KMS-11 (cell line): ENCODE measurements at regions not wholly inside any gene's neighbourhood (a gene's known extent, or its start where the extent isn't known, plus 50 kb on each side); places are given as distances from the start of the nearest gene placed in this dataset.

Experiments
- H2AFZ ChIP-seq: fragments of 200-600 bp; sonication (generic); 2 replicates; pipeline ENCODE4 v1.6.1; 2016; ENCODE audit warnings: antibody characterized with exemption, mixed run types, low read depth
- H3K27ac ChIP-seq: fragments of 200-600 bp; sonication (generic); 2 replicates; pipeline ENCODE4 v1.6.1; 2016; ENCODE audit warnings: mild to moderate bottlenecking, mixed run types
- H3K27me3 ChIP-seq: fragments of 200-600 bp; sonication (generic); 2 replicates; pipeline ENCODE4 v1.6.1; 2017; ENCODE audit warnings: mild to moderate bottlenecking, low read depth, mixed run types, moderate library complexity; ENCODE audit not compliant: insufficient read depth
- H3K36me3 ChIP-seq: fragments of 200-600 bp; sonication (generic); 2 replicates; pipeline ENCODE4 v1.6.1; 2017; ENCODE audit warnings: mild to moderate bottlenecking, mixed run types; ENCODE audit not compliant: insufficient read depth
- H3K4me1 ChIP-seq: fragments of 200-600 bp; sonication (generic); 2 replicates; pipeline ENCODE4 v1.6.1; 2016; ENCODE audit warnings: mild to moderate bottlenecking, low read depth, mixed run types; ENCODE audit not compliant: poor library complexity, severe bottlenecking
- H3K4me2 ChIP-seq: fragments of 200-600 bp; sonication (generic); 2 replicates; pipeline ENCODE4 v1.7.0; 2016; ENCODE audit warnings: mild to moderate bottlenecking, mixed run types
- H3K4me3 ChIP-seq: fragments of 200-600 bp; sonication (generic); IDR thresholded peaks from 2 replicates; pipeline ENCODE4 v1.6.1; 2017; ENCODE audit warnings: low read depth, low read length, mixed read lengths; ENCODE audit not compliant: insufficient read depth
- H3K79me2 ChIP-seq: fragments of 200-600 bp; sonication (generic); 2 replicates; pipeline ENCODE4 v1.6.1; 2016; ENCODE audit warnings: low read depth, mixed run types; ENCODE audit not compliant: insufficient read depth
- H3K9ac ChIP-seq: fragments of 200-600 bp; sonication (generic); 2 replicates; pipeline ENCODE4 v1.6.1; 2016; ENCODE audit warnings: mild to moderate bottlenecking, mixed run types
- H4K20me1 ChIP-seq: fragments of 200-600 bp; sonication (generic); 2 replicates; pipeline ENCODE4 v1.6.1; 2016; ENCODE audit warnings: mild to moderate bottlenecking, mixed run types; ENCODE audit not compliant: insufficient read depth
- TF ChIP-seq, protein P1 (sequence below): fragments of 200-600 bp; sonication (generic); conservative IDR thresholded peaks from 2 replicates; pipeline ENCODE4 v1.6.1; 2017; ENCODE audit warnings: low read depth, mild to moderate bottlenecking, antibody characterized with exemption, low read length, moderate library complexity, mixed read lengths

DNA sequence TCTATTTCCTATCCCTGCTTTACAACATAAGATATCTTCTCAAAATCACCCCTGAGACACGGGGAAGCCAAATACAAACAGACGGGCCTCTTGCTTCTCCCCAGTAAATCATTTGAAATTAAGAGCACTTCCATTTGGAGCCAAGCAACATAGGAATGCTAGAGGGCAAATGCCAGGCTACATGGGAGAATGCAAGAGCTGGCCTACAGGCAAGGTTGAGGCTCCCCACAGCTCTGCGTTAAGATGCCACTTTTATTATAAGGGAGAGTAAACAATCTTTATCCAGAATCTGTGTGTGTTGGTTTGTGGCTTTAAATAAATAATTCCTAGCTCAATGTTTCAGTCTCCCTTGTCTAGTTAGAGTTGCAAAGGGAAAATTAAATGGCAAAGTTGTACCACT is 305.1 kb upstream of the KCNH8 start:
- Histone ChIP-seq H3K27ac (no peak overlapping the region), H3K27me3 (no peaks in the 10 kb centered on the region), H4K20me1 (no peaks in the 10 kb centered on the region), H3K4me3 (no peak overlapping the region), H3K9ac (no peak overlapping the region), H3K79me2 (no peaks in the 10 kb centered on the region), H3K4me1 (peaks cover 17% of the 10 kb centered on the region), H2AFZ (no peak overlapping the region), H3K36me3 (no peaks in the 10 kb centered on the region), H3K4me2 (no peak overlapping the region; the same call in 1 of the 2 replicates)
- TF ChIP-seq, protein P1, sequence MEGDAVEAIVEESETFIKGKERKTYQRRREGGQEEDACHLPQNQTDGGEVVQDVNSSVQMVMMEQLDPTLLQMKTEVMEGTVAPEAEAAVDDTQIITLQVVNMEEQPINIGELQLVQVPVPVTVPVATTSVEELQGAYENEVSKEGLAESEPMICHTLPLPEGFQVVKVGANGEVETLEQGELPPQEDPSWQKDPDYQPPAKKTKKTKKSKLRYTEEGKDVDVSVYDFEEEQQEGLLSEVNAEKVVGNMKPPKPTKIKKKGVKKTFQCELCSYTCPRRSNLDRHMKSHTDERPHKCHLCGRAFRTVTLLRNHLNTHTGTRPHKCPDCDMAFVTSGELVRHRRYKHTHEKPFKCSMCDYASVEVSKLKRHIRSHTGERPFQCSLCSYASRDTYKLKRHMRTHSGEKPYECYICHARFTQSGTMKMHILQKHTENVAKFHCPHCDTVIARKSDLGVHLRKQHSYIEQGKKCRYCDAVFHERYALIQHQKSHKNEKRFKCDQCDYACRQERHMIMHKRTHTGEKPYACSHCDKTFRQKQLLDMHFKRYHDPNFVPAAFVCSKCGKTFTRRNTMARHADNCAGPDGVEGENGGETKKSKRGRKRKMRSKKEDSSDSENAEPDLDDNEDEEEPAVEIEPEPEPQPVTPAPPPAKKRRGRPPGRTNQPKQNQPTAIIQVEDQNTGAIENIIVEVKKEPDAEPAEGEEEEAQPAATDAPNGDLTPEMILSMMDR: no peak

DNA sequence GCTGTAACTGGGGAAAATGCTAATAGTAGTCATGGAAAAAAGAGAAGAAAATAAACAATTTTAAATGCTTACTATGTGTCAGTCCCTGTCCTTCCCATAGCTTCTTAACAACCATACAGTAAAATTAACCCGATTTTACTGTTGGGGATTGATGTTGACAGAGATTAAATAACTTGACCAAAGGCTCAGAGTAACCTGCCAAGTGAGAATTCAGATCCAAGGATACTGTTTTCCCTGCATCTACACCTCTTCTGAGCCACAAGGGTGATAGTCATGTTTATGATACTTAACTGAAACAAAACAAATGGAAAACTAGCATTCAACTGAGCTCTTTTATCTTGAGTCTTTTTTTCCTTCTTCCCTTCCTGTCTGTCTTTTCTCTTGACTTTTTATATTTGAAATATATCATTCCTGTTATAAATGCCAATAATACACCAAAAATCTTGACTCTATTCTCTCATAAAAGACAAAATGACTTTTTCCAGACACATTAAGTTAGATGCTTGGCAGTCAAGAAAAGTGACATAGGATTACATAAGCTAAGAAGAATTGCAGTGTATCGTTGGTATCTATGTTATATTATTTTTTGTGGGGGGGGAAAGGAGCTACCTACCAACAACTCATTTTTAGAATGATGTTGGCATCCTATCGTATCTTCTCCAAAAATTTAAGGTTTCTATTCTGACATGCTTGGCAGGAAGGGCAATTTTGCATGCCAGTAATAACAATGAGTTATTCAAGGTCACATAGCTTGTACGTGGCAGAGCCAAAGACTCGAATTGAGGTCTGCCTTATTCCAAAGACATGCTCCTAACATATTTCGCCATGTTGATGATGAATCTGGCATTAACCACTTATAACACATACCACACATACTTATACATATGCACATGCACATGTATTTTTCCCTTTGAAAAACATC is 306.6 kb upstream of the KCNH8 start:
- Histone ChIP-seq H2AFZ (no peak overlapping the region), H3K4me2 (no peak overlapping the region), H3K4me3 (no peak overlapping the region), H3K4me1 (peaks cover 17% of the 10 kb centered on the region), H3K27me3 (no peaks in the 10 kb centered on the region), H3K36me3 (no peaks in the 10 kb centered on the region), H3K79me2 (no peaks in the 10 kb centered on the region), H3K27ac (no peak overlapping the region), H3K9ac (no peak overlapping the region), H4K20me1 (no peaks in the 10 kb centered on the region)
- TF ChIP-seq, protein P1: no peak

DNA sequence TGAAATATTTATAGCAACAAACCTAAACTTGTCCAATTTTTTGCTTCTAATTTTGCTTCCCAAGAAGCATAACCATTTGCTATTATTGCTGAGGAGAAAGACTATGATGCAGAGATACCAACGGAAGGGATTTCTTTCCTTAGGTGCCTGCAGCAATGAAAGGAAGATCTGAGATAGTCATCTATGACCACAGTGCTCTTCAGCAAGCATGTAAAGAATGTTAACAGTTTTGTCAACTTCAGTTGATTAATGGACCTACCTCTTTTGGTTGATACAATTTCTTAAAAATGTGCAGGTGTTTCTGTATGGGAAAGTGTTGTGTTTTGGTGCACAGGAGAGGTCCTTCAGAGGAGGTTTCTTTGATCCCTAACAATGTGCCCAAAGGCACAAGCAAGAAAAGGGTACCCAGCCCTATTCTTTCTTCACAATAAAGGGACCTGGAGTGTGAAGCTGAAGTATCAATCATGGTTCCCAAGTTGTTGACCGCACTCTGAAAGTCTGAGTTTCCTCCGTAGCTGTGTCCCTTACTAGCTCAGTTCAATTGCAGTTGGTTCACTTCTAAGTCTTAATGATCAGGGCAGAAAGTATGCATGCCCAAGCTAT is 307.7 kb upstream of the KCNH8 start:
- Histone ChIP-seq H3K36me3 (no peaks in the 10 kb centered on the region), H3K4me3 (no peak overlapping the region), H3K9ac (no peak overlapping the region), H2AFZ (no peak overlapping the region), H3K4me2 (no peak overlapping the region), H3K27ac (no peak overlapping the region), H4K20me1 (no peaks in the 10 kb centered on the region), H3K27me3 (no peaks in the 10 kb centered on the region), H3K4me1 (peaks cover 17% of the 10 kb centered on the region), H3K79me2 (no peaks in the 10 kb centered on the region)
- TF ChIP-seq, protein P1: no peak

DNA sequence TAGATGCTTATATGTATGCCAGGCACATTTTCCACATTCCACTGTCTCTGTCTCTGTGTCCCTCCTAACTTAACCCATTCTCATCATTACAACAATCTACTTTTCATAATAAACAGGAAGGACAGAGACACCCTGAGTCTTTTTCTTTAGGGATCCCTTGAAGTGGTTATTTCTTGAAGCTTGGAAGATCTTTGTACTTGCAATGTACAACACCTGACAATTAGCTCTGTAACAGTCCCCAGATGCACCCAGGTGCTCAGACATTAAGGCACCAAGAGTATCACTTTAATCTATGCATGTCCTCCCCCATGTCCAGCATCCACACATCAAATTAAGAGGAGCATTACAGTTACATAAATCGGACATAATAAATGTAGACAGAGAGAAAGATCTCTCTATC is 309.6 kb upstream of the KCNH8 start:
- no peaks in the 10 kb centered on the region for H3K36me3 ChIP-seq
- H3K27me3 ChIP-seq: no peaks in the 10 kb centered on the region
- TF ChIP-seq, protein P1: no peak
- no peak overlapping the region for H3K9ac ChIP-seq
- no peaks in the 10 kb centered on the region for H3K79me2 ChIP-seq
- no peaks in the 10 kb centered on the region for H4K20me1 ChIP-seq
- H3K4me3 ChIP-seq: no peak overlapping the region
- H2AFZ ChIP-seq: no peak overlapping the region
- peaks cover 4% of the 10 kb centered on the region for H3K4me1 ChIP-seq
- no peak overlapping the region for H3K4me2 ChIP-seq
- no peak overlapping the region for H3K27ac ChIP-seq
